Right ventricle myocardium inferior (tissue), 1 donor: ENCODE measurements at regions not wholly inside any gene's neighbourhood (a gene's known extent, or its start where the extent isn't known, plus 50 kb on each side); places are given as distances from the start of the nearest gene placed in this dataset.

Experiments
- ATAC-seq: fragments of 200-7000 bp; cut with Tn5 transposase; one replicate; pipeline ENCODE4 v1.9.1; 2020; ENCODE audit warnings: mild to moderate bottlenecking, moderate library complexity
- DNase-seq: peaks from one replicate; pipeline ENCODE4 v3.0.0; 2021; ENCODE audit errors: missing footprints
- intact Hi-C: fragments of 100-400 bp; cut with DNase I; formaldehyde crosslinking; loops from one replicate; pipeline ENCODE4 v1.11.0; 2022
- donor health status: DM: no; HTN: yes; CAD: no; lungs with severe emphysema.

- ATAC-seq (no peak), DNase-seq (no peak)
- intact Hi-C loops: no loop called here
Measured at GRCh38 chr14:53519137-53519536, 366.0 kb upstream of the DDHD1 start.

GRCh38 chr14:53517270-53517960 lies 364.3 kb upstream of the DDHD1 start:
- ATAC-seq (no peak), DNase-seq (no peak)
- intact Hi-C loops: no loop called here

- no peak for DNase-seq
- ATAC-seq: no peak
- intact Hi-C loops: no loop called here
Measured at GRCh38 chr14:53516261-53516774, 363.2 kb upstream of the DDHD1 start.

- intact Hi-C loops: no loop called here
- no peak for ATAC-seq
- DNase-seq: no peak
Measured at GRCh38 chr14:53515276-53515675, 362.2 kb upstream of the DDHD1 start.

- ATAC-seq (no peak), DNase-seq (no peak)
- intact Hi-C loops: no loop called here
Measured at GRCh38 chr14:53514197-53514596, 361.1 kb upstream of the DDHD1 start.

- intact Hi-C loops: no loop called here
- ATAC-seq (no peak), DNase-seq (no peak)
Measured at GRCh38 chr14:53510281-53510912, 357.3 kb upstream of the DDHD1 start.

GRCh38 chr14:53509276-53510244 lies 356.4 kb upstream of the DDHD1 start:
- intact Hi-C loops: no loop called here
- DNase-seq (peak; percentile 72), ATAC-seq (peak; percentile 94)

- DNase-seq (no peak), ATAC-seq (no peak)
- intact Hi-C loops: no loop called here
Measured at GRCh38 chr14:53501361-53502211, 348.5 kb upstream of the DDHD1 start.

- intact Hi-C loops: no loop called here
Measured at GRCh38 chr14:53500191-53500590, 347.1 kb upstream of the DDHD1 start.

GRCh38 chr14:53496668-53497067 lies 343.5 kb upstream of the DDHD1 start:
- intact Hi-C loops: no loop called here
- ATAC-seq: no peak
- DNase-seq: no peak

More at GRCh38 chr14:53500191-53500590, 347.1 kb upstream of the DDHD1 start:
- ATAC-seq (no peak), DNase-seq (no peak)

- intact Hi-C loops: no loop called here
- ATAC-seq: no peak
- DNase-seq: no peak
Measured at GRCh38 chr14:53495846-53496343, 342.8 kb upstream of the DDHD1 start.

- no peak for DNase-seq
- intact Hi-C loops: no loop called here
- ATAC-seq: no peak
Measured at GRCh38 chr14:53494587-53494986, 341.5 kb upstream of the DDHD1 start.

- ATAC-seq: no peak
Measured at GRCh38 chr14:53493860-53494259, 340.7 kb upstream of the DDHD1 start.

GRCh38 chr14:53493320-53493719 lies 340.2 kb upstream of the DDHD1 start:
- ATAC-seq (no peak), DNase-seq (no peak)
- intact Hi-C loops: no loop called here

More at GRCh38 chr14:53493860-53494259, 340.7 kb upstream of the DDHD1 start:
- no peak for DNase-seq
- intact Hi-C loops: no loop called here

- DNase-seq (no peak), ATAC-seq (no peak)
- intact Hi-C loops: no loop called here
Measured at GRCh38 chr14:53491884-53492277, 338.8 kb upstream of the DDHD1 start.

- DNase-seq (no peak), ATAC-seq (no peak)
- intact Hi-C loops: no loop called here
Measured at GRCh38 chr14:53491256-53491883, 338.2 kb upstream of the DDHD1 start.

- intact Hi-C loops: no loop called here
- ATAC-seq: no peak
- no peak for DNase-seq
Measured at GRCh38 chr14:53478174-53478573, 325.1 kb upstream of the DDHD1 start.

- ATAC-seq (no peak), DNase-seq (no peak)
- intact Hi-C loops: no loop called here
Measured at GRCh38 chr14:53473480-53473879, 320.4 kb upstream of the DDHD1 start.
